Type B pancreatic cell (in vitro differentiated cells): ENCODE measurements at regions not wholly inside any gene's neighbourhood (a gene's known extent, or its start where the extent isn't known, plus 50 kb on each side); places are given as distances from the start of the nearest gene placed in this dataset.
A peak's percentile ranks its signal among the peaks of the same experiment; 100 is the strongest.

Source experiments
- DNase-seq: peaks from one replicate; pipeline ENCODE4 v3.0.0; 2021; ENCODE audit warnings: mixed read lengths; ENCODE audit not compliant: unreplicated experiment; ENCODE audit errors: extremely low spot score
- H3K27ac Mint-ChIP-seq: 2 replicates; pipeline ENCODE4 v1.8.0; 2021; ENCODE audit warnings: mild to moderate bottlenecking, mixed read lengths
- H3K27me3 Mint-ChIP-seq: 2 replicates; pipeline ENCODE4 v1.8.0; 2021; ENCODE audit warnings: mixed read lengths
- H3K36me3 Mint-ChIP-seq: 2 replicates; pipeline ENCODE4 v1.8.0; 2021; ENCODE audit warnings: mixed read lengths
- H3K4me1 Mint-ChIP-seq: one replicate; pipeline ENCODE4 v1.8.0; 2021; ENCODE audit warnings: mixed read lengths; ENCODE audit not compliant: unreplicated experiment
- H3K4me3 Mint-ChIP-seq: 2 replicates; pipeline ENCODE4 v1.8.0; 2021; ENCODE audit warnings: mild to moderate bottlenecking, mixed read lengths
- H3K9me3 Mint-ChIP-seq: 2 replicates; pipeline ENCODE4 v1.8.0; 2021; ENCODE audit warnings: mixed read lengths
- TF ChIP-seq, protein P1 (sequence below): fragments of 200-600 bp; sonication (generic); conservative IDR thresholded peaks from 2 replicates; pipeline ENCODE4 v1.5.0; 2021; ENCODE audit warnings: antibody characterized with exemption, mild to moderate bottlenecking

DNA sequence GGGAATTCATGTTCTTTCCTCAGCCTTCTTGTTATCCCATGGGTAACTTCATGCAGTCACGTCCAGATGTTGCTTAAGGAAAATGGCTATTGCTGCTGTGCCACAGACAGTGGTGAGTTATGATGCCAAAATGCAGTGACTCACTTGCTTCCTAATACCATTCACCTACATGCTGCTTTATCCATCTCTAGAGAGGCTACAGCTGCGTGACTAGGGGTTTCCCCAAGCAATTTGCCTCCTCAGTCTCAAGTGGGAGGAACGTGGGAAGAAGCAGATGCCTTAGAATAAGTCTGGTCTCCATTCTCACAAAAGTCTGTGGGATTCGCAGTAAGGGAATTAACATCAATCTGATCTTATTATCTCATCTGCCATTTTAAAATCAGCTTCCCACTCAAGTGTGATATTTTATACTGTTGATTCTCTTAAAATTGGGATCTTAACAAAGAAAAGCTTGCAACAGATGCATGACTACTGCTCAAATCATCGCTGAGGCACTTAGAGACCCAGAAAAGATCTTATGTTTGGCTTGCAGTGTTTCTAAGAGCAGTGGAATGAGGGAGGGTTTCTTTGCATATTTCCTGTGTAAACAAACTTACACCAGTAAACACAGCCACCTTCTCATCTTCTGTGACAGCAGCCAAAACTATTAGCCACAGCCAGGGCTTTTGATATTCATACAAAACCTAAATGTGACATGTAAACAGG lies 62.0 kb upstream of the ACP3 start:
- TF ChIP-seq, protein P1, sequence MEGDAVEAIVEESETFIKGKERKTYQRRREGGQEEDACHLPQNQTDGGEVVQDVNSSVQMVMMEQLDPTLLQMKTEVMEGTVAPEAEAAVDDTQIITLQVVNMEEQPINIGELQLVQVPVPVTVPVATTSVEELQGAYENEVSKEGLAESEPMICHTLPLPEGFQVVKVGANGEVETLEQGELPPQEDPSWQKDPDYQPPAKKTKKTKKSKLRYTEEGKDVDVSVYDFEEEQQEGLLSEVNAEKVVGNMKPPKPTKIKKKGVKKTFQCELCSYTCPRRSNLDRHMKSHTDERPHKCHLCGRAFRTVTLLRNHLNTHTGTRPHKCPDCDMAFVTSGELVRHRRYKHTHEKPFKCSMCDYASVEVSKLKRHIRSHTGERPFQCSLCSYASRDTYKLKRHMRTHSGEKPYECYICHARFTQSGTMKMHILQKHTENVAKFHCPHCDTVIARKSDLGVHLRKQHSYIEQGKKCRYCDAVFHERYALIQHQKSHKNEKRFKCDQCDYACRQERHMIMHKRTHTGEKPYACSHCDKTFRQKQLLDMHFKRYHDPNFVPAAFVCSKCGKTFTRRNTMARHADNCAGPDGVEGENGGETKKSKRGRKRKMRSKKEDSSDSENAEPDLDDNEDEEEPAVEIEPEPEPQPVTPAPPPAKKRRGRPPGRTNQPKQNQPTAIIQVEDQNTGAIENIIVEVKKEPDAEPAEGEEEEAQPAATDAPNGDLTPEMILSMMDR, result no peak
- peak overlapping the region; percentile 6 for H3K27ac Mint-ChIP-seq
- H3K4me1 Mint-ChIP-seq, result peaks cover 11% of the 10 kb centered on the region
- no peaks in the 10 kb centered on the region for H3K36me3 Mint-ChIP-seq
- H3K9me3 Mint-ChIP-seq, result peaks cover 6% of the 10 kb centered on the region
- H3K4me3 Mint-ChIP-seq, result no peak overlapping the region
- H3K27me3 Mint-ChIP-seq, result peaks cover 5% of the 10 kb centered on the region
- no peak for DNase-seq

DNA sequence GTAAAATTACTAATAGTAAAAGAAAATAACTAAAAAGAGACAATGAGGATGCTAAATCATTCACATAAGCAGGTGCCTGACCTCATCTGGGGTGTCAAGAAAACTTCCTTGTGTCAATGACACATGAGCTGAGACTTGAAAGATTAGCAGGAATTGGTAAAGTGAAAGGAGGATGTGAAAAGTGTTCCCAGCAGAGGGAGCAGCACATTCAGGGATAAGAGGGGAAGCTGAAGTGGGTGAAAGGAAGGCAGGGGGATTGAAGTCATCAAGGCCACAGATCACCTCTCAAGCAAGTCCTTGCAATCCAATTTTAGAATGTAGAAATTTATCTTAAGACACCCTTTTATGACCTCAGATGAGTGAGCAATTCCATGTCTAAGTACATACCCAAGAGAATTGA lies 60.2 kb upstream of the ACP3 start:
- DNase-seq, result no peak

GRCh38 chr3:132261506-132261905 lies 55.7 kb upstream of the ACP3 start:
- no peak overlapping the region for H3K4me3 Mint-ChIP-seq
- no peaks in the 10 kb centered on the region for H3K27me3 Mint-ChIP-seq
- no peaks in the 10 kb centered on the region for H3K36me3 Mint-ChIP-seq
- TF ChIP-seq, protein P1, result no peak
- H3K9me3 Mint-ChIP-seq, result peaks cover 6% of the 10 kb centered on the region
- peaks cover 6% of the 10 kb centered on the region for H3K4me1 Mint-ChIP-seq
- no peak for DNase-seq
- peak overlapping the region; percentile 63 for H3K27ac Mint-ChIP-seq

More for the DNA sequence above, 60.2 kb upstream of the ACP3 start:
- H3K36me3 Mint-ChIP-seq, result no peaks in the 10 kb centered on the region
- no peak overlapping the region for H3K27ac Mint-ChIP-seq
- no peaks in the 10 kb centered on the region for H3K27me3 Mint-ChIP-seq
- no peak overlapping the region for H3K4me3 Mint-ChIP-seq
- H3K4me1 Mint-ChIP-seq, result peaks cover 11% of the 10 kb centered on the region
- peaks cover 6% of the 10 kb centered on the region for H3K9me3 Mint-ChIP-seq
- TF ChIP-seq, protein P1, result peak; percentile 66

GRCh38 chr3:132262305-132262704 lies 54.9 kb upstream of the ACP3 start:
- H3K36me3 Mint-ChIP-seq, result no peaks in the 10 kb centered on the region
- no peak for DNase-seq
- no peak overlapping the region for H3K4me3 Mint-ChIP-seq
- H3K27me3 Mint-ChIP-seq, result no peaks in the 10 kb centered on the region
- H3K9me3 Mint-ChIP-seq, result peaks cover 2% of the 10 kb centered on the region
- peaks cover 2% of the 10 kb centered on the region for H3K4me1 Mint-ChIP-seq
- H3K27ac Mint-ChIP-seq, result peak overlapping the region; percentile 78
- TF ChIP-seq, protein P1, result no peak

GRCh38 chr3:132262956-132263355 lies 54.3 kb upstream of the ACP3 start:
- Mint-ChIP-seq H3K4me3 (no peak overlapping the region), H3K36me3 (no peaks in the 10 kb centered on the region), H3K9me3 (no peaks in the 10 kb centered on the region), H3K27ac (no peak overlapping the region), H3K27me3 (no peaks in the 10 kb centered on the region), H3K4me1 (no peaks in the 10 kb centered on the region)
- DNase-seq, result no peak
- TF ChIP-seq, protein P1, result no peak
